HG02938 (cell line): ENCODE measurements at regions not wholly inside any gene's neighbourhood (a gene's known extent, or its start where the extent isn't known, plus 50 kb on each side); places are given as distances from the start of the nearest gene placed in this dataset.
"Not testable (repeated sequence)": the region's sequence is repeated elsewhere in the genome, so short reads cannot be mapped to it uniquely, and the experiment has no call there.

ENCODE experiments used
- ATAC-seq: cut with Tn5 transposase; IDR thresholded peaks from one replicate; pipeline ENCODE4 v1.9.1; 2021; ENCODE audit warnings: mild to moderate bottlenecking, moderate library complexity; ENCODE audit not compliant: unreplicated experiment

GRCh38 chr3:90056281-90057032 lies 949.0 kb downstream of the EPHA3 start:
- ATAC-seq = no peak

DNA sequence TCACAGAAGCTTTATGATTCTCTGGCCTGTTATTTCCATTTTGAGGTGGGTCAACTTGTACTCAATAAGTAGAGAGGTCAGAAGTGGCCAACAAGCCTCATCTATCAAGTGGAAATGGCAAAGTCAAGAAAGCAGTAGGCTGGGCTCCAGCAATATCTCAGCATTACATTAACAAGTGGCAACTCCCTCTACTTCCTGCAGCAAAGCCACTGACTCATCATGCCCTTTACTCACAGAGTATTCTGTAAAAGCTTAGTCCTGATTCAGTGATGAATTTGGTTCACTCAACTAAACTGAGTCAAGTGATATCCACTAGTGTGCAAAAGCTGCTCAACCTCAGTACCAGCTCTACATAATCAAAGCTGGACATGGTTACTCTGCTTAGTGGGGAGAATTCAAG lies 954.6 kb downstream of the EPHA3 start:
- ATAC-seq = no peak

- ATAC-seq = no peak
Measured at GRCh38 chr3:90062631-90063200, 955.3 kb downstream of the EPHA3 start.

DNA sequence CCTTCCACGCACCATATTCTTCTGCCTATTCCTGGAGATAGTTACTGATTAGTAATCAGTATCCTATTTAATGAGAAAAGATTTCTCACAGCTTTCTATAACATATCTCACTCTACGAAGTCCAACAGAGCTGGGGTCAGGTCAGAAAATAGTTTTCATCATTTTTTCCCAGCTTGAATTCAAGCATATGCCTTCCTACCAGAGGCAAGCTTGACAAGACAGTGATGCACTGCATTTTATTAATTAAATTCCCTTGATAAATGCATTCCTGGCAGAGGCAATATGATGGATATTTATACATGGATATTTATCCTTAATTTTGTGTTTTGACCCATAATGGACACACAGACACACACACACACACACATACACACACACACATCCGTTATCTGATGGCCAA lies 961.4 kb downstream of the EPHA3 start:
- no peak for ATAC-seq

DNA sequence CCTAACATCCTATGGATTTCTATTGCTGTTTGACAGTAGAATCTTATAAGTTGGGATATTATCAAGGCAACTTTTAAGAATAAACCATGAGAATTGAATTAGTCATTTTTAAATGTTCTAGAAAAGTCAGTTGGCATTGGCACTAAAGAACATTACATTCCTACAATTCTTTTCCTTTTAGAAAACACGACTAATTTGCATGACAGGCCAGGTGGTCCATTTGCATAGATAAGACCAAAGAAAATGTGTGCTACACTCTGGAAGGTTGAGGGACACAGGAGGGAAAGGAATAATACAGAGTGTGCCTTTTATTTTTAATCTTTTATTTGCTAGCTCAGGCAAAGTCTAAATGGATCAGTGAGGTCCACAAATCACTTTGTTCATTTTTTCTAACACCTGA lies 962.3 kb downstream of the EPHA3 start:
- no peak for ATAC-seq

GRCh38 chr3:90076136-90076535 lies 968.7 kb downstream of the EPHA3 start:
- no peak for ATAC-seq

DNA sequence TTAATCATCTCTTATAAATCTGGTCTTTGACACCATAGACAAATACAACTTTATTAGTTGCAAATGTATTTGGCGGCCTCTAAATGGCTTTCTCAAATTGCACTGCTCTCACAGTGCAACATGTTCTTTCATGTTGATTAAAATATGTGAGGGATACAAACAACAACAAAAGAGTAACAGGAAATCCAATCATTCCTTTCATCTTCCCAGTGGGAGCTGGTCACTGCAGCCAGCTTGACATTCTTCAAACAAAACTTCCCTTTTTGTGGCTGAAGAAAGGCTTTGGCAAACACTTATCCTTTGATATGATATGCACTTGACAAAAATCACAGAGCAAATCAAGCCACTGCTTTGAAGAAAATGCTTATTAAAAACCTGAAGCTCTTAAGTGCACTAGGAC lies 973.6 kb downstream of the EPHA3 start:
- ATAC-seq = no peak

GRCh38 chr3:90086297-90086696 lies 978.9 kb downstream of the EPHA3 start:
- ATAC-seq = not testable (repeated sequence)

DNA sequence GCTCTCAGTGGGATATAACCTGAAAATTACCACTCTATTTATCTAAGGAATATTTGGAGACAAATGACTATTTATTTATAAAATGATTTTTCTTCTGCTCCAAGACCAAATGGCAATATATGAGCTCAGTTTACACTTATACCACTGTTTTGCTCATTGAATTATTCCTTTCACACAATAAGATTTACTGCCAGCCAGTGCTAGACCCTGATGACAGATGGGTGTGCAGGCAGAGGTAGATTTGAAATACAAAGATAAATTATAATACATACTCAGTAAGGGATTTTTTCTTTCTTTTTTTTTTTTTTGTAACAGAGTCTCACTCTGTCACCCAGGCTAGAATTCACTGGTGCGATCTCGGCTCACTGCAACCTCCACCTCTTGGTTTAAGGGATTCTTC lies 980.3 kb downstream of the EPHA3 start:
- no peak for ATAC-seq

GRCh38 chr3:90091549-90091948 lies 984.1 kb downstream of the EPHA3 start:
- peak; percentile 72 for ATAC-seq

DNA sequence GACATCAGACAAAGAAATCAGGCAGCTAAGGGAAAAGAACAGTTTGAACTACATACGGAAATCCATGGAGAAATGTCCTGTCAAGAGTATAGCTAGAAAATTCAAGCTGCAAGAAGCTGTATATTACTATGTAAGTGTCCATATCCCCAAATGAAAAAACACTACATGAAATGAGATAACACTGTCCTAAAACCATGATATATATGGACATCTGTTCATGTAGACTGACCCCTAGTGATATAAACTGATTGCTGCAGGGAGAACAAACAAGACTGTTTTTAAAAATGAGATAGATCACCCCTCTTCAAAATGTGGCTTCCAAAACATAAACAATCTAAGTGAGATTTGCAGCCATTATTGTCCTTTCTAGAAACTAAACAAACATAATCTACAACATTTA lies 985.6 kb downstream of the EPHA3 start:
- no peak for ATAC-seq

- ATAC-seq = no peak
Measured at GRCh38 chr3:90095811-90096210, 988.4 kb downstream of the EPHA3 start.

- no peak for ATAC-seq
Measured at GRCh38 chr3:90099493-90099892, 992.1 kb downstream of the EPHA3 start.

DNA sequence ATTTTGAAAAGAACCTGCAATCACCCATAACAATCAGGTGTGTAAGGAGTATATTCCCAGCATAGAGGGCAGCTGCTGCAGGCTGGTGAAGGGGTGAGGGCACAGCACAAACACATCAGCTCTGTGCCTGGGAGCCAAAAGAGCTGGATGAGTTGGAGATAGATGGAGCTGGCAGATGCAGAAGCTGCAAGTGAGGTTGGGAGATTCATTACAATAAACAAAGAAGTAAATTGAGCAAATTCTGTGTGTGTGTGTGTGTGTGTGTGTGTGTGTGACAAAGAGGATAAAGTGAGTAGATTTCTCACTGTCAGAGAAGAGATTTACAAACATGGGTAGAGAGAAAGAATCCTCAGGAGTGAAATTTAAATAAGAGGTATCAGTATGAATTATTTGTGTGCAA lies 994.7 kb downstream of the EPHA3 start:
- ATAC-seq = no peak

- no peak for ATAC-seq
Measured at GRCh38 chr3:90121326-90121725, 1013.9 kb downstream of the EPHA3 start.

GRCh38 chr3:90128391-90128790 lies 1021.0 kb downstream of the EPHA3 start:
- ATAC-seq = no peak

GRCh38 chr3:90129730-90130129 lies 1022.3 kb downstream of the EPHA3 start:
- no peak for ATAC-seq

DNA sequence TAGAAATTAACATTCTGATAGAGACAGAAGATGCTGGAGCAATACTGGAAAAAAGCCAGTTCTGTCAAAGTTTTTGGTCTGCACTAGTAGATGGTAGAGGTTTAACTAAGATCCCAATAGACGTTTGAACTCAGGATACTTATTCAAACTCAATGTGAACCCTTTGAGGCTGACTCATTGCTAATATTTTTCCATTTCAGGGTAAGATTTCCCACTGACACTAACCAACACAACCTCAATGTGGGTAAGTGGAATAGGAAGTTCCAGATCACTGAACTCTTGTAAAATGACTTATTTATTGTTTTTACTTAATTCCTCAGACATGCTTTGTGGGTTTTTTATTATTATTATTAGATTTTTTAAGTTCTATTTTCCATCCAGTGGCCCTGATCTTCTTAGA lies 1024.8 kb downstream of the EPHA3 start:
- no peak for ATAC-seq

GRCh38 chr3:90134090-90134489 lies 1026.7 kb downstream of the EPHA3 start:
- no peak for ATAC-seq

DNA sequence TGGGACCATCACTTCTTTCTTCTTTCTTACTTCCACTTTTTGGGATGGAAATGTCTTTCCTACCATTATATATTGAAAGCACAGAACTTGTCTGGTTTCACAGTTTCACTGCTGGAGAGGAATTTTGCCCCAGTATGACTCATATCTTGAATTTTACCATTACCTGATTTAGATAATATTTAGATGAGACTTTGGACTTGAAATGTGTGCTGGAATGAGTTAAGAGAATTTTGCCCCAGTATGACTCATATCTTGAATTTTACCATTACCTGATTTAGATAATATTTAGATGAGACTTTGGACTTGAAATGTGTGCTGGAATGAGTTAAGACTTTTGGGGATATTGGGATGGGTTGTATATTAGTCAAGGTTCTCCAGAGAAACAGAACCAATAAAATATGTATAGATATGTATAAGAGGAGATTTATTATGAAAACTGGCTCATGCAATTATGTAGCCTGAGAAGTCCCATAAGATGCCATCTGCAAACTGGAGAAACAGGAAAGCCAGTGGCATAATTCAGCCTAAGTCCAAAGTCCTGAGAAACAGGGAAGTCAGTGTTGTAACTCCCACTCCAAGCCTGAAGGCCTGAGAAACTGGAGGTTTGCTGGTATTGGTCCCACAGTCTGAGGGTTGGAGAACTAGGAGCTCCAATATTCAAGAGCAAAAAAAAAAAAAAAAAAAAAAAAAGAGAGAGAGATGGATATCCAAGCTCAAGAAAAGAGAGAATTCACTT lies 1029.2 kb downstream of the EPHA3 start:
- no peak for ATAC-seq

GRCh38 chr3:90145094-90145860 lies 1037.9 kb downstream of the EPHA3 start:
- no peak for ATAC-seq
